ENCODE measurements at regions not wholly inside any gene's neighbourhood (a gene's known extent, or its start where the extent isn't known, plus 50 kb on each side); places are given as distances from the start of the nearest gene placed in this dataset.

DNA sequence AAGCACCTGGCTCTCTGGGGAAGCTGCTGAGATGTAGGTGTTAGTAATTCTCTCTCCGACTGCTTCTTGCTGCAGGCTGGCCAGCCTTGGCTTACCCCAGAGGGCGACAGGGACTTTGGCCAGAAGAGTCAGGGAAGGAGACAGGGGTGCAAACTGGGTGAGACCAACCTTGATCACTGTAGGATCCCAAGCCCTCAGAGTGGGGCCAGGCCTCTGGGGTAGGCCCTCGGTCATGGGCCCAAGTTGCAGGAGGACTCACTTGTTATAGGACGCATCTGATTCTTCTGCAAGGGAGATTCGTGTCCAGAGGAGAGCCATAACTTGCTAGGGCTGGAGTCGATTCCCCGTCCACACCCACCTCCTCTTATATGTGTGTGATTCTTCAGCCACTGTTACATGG, 111.7 kb upstream of the SIX3 start:
- no peak overlapping the region for H3K4me3 ChIP-seq
- no peak for FAIRE-seq
- H3K9me3 ChIP-seq (replicated peaks; ENCODE audit: control insufficient read depth, insufficient read depth, low read length) = peaks cover 8% of the 10 kb centered on the region; the same call in 2 of the 3 replicates
- TF ChIP-seq STAT1 (conservative IDR thresholded peaks at IDR 0.05) = no peak
- TF ChIP-seq SREBF2 (IDR thresholded peaks at IDR 0.05; ENCODE audit: low read length) = no peak
- TF ChIP-seq DPF2 (IDR thresholded peaks at IDR 0.05) = no peak
- TF ChIP-seq PAX8 (IDR thresholded peaks at IDR 0.05) = no peak
- TF ChIP-seq PAX5 (IDR thresholded peaks at IDR 0.05; ENCODE audit: borderline replicate concordance, low read depth, low read length) = no peak
- no peak for TF ChIP-seq SREBF1 (IDR thresholded peaks at IDR 0.05; ENCODE audit: low read length)
- TF ChIP-seq, protein P1, sequence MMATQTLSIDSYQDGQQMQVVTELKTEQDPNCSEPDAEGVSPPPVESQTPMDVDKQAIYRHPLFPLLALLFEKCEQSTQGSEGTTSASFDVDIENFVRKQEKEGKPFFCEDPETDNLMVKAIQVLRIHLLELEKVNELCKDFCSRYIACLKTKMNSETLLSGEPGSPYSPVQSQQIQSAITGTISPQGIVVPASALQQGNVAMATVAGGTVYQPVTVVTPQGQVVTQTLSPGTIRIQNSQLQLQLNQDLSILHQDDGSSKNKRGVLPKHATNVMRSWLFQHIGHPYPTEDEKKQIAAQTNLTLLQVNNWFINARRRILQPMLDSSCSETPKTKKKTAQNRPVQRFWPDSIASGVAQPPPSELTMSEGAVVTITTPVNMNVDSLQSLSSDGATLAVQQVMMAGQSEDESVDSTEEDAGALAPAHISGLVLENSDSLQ (IDR thresholded peaks at IDR 0.05) = no peak
- TF ChIP-seq KDM1A (IDR thresholded peaks at IDR 0.05; ENCODE audit: borderline replicate concordance) = no peak
- no peak for TF ChIP-seq YY1 (IDR thresholded peaks at IDR 0.05; ENCODE audit: low read depth, low read length)
- TF ChIP-seq ZSCAN29 (IDR thresholded peaks at IDR 0.05) = no peak
- TF ChIP-seq MEF2B (IDR thresholded peaks at IDR 0.05; ENCODE audit: partially characterized antibody, poor library complexity, severe bottlenecking) = no peak
- peaks cover 27% of the 10 kb centered on the region for H3K4me1 ChIP-seq (ENCODE audit: control insufficient read depth, insufficient read depth, low read length)
- ChIA-PET RAD21 (ENCODE audit: unreplicated experiment) (no interaction called here), CTCF (interaction anchor here (1.1 to 1.8 kb wide), 2 partner anchors 59 to 350 kb away, joined by 3 to 6 read pairs; no protein-coding TSS in a partner anchor), POLR2A (interaction anchor here (0.6 kb wide), 1 partner anchor 603 kb away, joined by 4 read pairs; no protein-coding TSS in a partner anchor), SMC1A (ENCODE audit: uncharacterized antibody, unreplicated experiment) (interaction anchor here (1.6 kb wide), 1 partner anchor 213 kb away, joined by 4 read pairs; no protein-coding TSS in a partner anchor)
- no TSS peak for BruUV-seq (replicated peaks)
- intact Hi-C loops (cut with micrococcal nuclease; ENCODE audit: unreplicated experiment) (loop anchor here (5.0 to 10.0 kb wide), 2 partner anchors 97 to 255 kb away; no protein-coding TSS in a partner anchor), in situ Hi-C loops (cut with MboI) (no loop called here)
- 56% methylated on average over 7 of the region's 7 CpGs for WGBS (ENCODE audit: insufficient coverage, insufficient replicate concordance, low lambda C conversion rate, missing lambda C conversion rate)
- H3K9ac ChIP-seq (ENCODE audit: control insufficient read depth, insufficient read depth, low read length) = no peak overlapping the region
- no peak for ATAC-seq
- H3K27me3 ChIP-seq (replicated peaks in 1 of 2; ENCODE audit: control insufficient read depth in 2 of 2, insufficient read depth in 2 of 2, low read length in 1 of 2) = no peaks in the 10 kb centered on the region
- no peak overlapping the region for H3K27ac ChIP-seq (ENCODE audit: control insufficient read depth, insufficient read depth)
- H3K4me2 ChIP-seq (ENCODE audit: control insufficient read depth, insufficient read depth) = no peak overlapping the region
- no peaks in the 10 kb centered on the region for H3K36me3 ChIP-seq (ENCODE audit: control insufficient read depth in 2 of 2, insufficient read depth in 2 of 2, low read length in 1 of 2)
- no peak overlapping the region for H2AFZ ChIP-seq (ENCODE audit: control insufficient read depth, low read depth, low read length)
- no peak for DNase-seq (ENCODE audit: low read depth, low spot score)
- no peaks in the 10 kb centered on the region for H4K20me1 ChIP-seq (ENCODE audit: control insufficient read depth, insufficient read depth)
- no peaks in the 10 kb centered on the region for H3K79me2 ChIP-seq (ENCODE audit: control insufficient read depth, insufficient read depth, low read length)

All from GM12878 (cell line).